Panc1 (cell line): ENCODE measurements at regions not wholly inside any gene's neighbourhood (a gene's known extent, or its start where the extent isn't known, plus 50 kb on each side); places are given as distances from the start of the nearest gene placed in this dataset.

Source experiments
- ATAC-seq: fragments of 200-7000 bp; cut with Tn5 transposase; 2 replicates; pipeline ENCODE4 v1.9.1; 2020; ENCODE audit warnings: mild to moderate bottlenecking, moderate library complexity
- BruUV-seq: library from RNA; stranded (reverse); fragments of 400-500 nt; replicated peaks from 2 replicates; lab custom pipeline; 2021; lab: Mats Ljungman, UMichigan
- CTCF ChIA-PET: fragments of 300-600 bp; sonication (Branson Sonifier 250); formaldehyde crosslinking; loops from one replicate; lab custom pipeline; 2022; ENCODE audit warnings: antibody characterized with exemption; lab: Charles Lee
- POLR2A ChIA-PET: fragments of 300-600 bp; sonication (Branson Sonifier 250); formaldehyde crosslinking; loops from one replicate; lab custom pipeline; 2022; ENCODE audit warnings: antibody characterized with exemption; lab: Charles Lee
- DNase-seq: peaks from one replicate; pipeline ENCODE4 v3.0.0-alpha.2; 2010; ENCODE audit warnings: low read depth, low spot score
- H3K27ac ChIP-seq: 2 replicates; pipeline ENCODE4 v1.5.1; 2011; ENCODE audit warnings: mild to moderate bottlenecking, low read length, inconsistent platforms
- H3K27me3 ChIP-seq: fragments of 200-500 bp; sonication (Bioruptor generic); 2 replicates; pipeline ENCODE4 v1.6.0; 2014; ENCODE audit warnings: low read length, inconsistent platforms; ENCODE audit not compliant: control insufficient read depth, insufficient read depth
- H3K36me3 ChIP-seq: fragments of 200-500 bp; sonication (Bioruptor generic); 2 replicates; pipeline ENCODE4 v1.5.1; 2014; ENCODE audit warnings: inconsistent platforms, mild to moderate bottlenecking, low read length, moderate library complexity; ENCODE audit not compliant: control insufficient read depth, insufficient read depth
- H3K4me1 ChIP-seq: 2 replicates; pipeline ENCODE4 v1.5.1; 2011; ENCODE audit warnings: inconsistent platforms, mild to moderate bottlenecking, low read length, moderate library complexity; ENCODE audit not compliant: control insufficient read depth, insufficient read depth
- H3K4me3 ChIP-seq, 2 experiments: 2 replicates each; pipeline ENCODE4 v1.5.1; 2011 to 2012; ENCODE audit warnings: low read depth in 2 of 2, low read length in 2 of 2, mild to moderate bottlenecking in 2 of 2, inconsistent platforms in 1 of 2, moderate library complexity in 1 of 2
- H3K9me3 ChIP-seq: fragments of 200-500 bp; sonication (Bioruptor generic); 2 replicates; pipeline ENCODE4 v1.5.1; 2014; ENCODE audit warnings: low read depth, mild to moderate bottlenecking, inconsistent platforms, low read length, moderate library complexity; ENCODE audit not compliant: control insufficient read depth, insufficient read depth
- CTCF ChIP-seq: fragments of 450-650 bp; IDR thresholded peaks from 2 replicates; pipeline ENCODE4 v1.5.1; 2017; ENCODE audit warnings: mild to moderate bottlenecking
- POLR2AphosphoS5 ChIP-seq: IDR thresholded peaks from 2 replicates; pipeline ENCODE4 v1.6.1; 2012; ENCODE audit warnings: mild to moderate bottlenecking, low read depth, low read length, moderate library complexity
- SIN3A ChIP-seq: IDR thresholded peaks from 2 replicates; pipeline ENCODE4 v1.6.1; 2012; ENCODE audit warnings: low read depth, mild to moderate bottlenecking, low read length, moderate library complexity, borderline replicate concordance; ENCODE audit not compliant: insufficient read depth
- TCF7L2 ChIP-seq: IDR thresholded peaks from 2 replicates; pipeline ENCODE4 v1.6.1; 2011; ENCODE audit warnings: mild to moderate bottlenecking, low read depth, low read length, inconsistent platforms
- in situ Hi-C: cut with HindIII; loops from 2 replicates; pipeline ENCODE4 v1.10.0; 2016; ENCODE audit warnings: low sequenced_read_pairs, low pct_unique_long_range_greater_than_20kb
- intact Hi-C: fragments of 100-400 bp; cut with micrococcal nuclease; formaldehyde crosslinking; loops from one replicate; pipeline ENCODE4 v1.10.0; 2022; ENCODE audit not compliant: unreplicated experiment
- TF ChIP-seq, protein P1 (sequence below), 2 experiments: IDR thresholded peaks; 2 replicates each; pipeline ENCODE4 v1.6.1; 2011 to 2012; ENCODE audit warnings: low read depth in 2 of 2, control low read depth in 1 of 2, low read length in 1 of 2, mild to moderate bottlenecking in 1 of 2, moderate library complexity in 1 of 2; ENCODE audit not compliant: insufficient read depth in 1 of 2

DNA sequence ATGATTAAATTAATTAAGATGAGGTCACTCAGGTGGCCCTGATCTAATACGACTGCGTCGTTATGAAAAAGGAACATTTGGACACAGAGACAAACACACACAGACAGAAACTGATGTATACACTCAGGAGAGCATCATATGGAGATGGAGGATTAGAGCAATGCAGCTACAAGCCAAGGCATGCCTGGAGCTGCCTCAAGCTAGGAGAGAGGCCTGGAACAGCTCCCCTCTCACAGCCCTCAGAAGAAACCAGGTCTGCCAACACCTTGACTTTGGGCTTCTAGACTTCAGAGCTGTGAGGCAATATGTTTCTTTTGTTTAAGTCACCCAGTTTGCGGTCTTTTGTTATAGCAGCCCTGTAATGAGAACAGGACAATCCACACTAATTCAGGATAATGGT is 318.9 kb downstream of the HS3ST3B1 start:
- H3K27ac ChIP-seq: no peak overlapping the region
- BruUV-seq: no TSS peak
- ChIA-PET CTCF (no interaction called here), POLR2A (no interaction called here)
- H3K27me3 ChIP-seq: no peaks in the 10 kb centered on the region
- DNase-seq (no peak), ATAC-seq (no peak)
- TF ChIP-seq SIN3A (no peak), POLR2AphosphoS5 (no peak), TCF7L2 (no peak), CTCF (no peak)
- TF ChIP-seq, protein P1, sequence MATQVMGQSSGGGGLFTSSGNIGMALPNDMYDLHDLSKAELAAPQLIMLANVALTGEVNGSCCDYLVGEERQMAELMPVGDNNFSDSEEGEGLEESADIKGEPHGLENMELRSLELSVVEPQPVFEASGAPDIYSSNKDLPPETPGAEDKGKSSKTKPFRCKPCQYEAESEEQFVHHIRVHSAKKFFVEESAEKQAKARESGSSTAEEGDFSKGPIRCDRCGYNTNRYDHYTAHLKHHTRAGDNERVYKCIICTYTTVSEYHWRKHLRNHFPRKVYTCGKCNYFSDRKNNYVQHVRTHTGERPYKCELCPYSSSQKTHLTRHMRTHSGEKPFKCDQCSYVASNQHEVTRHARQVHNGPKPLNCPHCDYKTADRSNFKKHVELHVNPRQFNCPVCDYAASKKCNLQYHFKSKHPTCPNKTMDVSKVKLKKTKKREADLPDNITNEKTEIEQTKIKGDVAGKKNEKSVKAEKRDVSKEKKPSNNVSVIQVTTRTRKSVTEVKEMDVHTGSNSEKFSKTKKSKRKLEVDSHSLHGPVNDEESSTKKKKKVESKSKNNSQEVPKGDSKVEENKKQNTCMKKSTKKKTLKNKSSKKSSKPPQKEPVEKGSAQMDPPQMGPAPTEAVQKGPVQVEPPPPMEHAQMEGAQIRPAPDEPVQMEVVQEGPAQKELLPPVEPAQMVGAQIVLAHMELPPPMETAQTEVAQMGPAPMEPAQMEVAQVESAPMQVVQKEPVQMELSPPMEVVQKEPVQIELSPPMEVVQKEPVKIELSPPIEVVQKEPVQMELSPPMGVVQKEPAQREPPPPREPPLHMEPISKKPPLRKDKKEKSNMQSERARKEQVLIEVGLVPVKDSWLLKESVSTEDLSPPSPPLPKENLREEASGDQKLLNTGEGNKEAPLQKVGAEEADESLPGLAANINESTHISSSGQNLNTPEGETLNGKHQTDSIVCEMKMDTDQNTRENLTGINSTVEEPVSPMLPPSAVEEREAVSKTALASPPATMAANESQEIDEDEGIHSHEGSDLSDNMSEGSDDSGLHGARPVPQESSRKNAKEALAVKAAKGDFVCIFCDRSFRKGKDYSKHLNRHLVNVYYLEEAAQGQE (IDR thresholded peaks at IDR 0.05; ENCODE audit: insufficient read depth in 1 of 2, low read depth in 2 of 2, low read length in 1 of 2): no peak
- H3K4me1 ChIP-seq: no peaks in the 10 kb centered on the region
- in situ Hi-C loops: no loop called here
- no peaks in the 10 kb centered on the region for H3K36me3 ChIP-seq
- H3K4me3 ChIP-seq: no peak overlapping the region
- H3K9me3 ChIP-seq: no peaks in the 10 kb centered on the region
- intact Hi-C loops: no loop called here

GRCh38 chr17:14616528-14616927 is 315.6 kb downstream of the HS3ST3B1 start:
- ChIA-PET POLR2A (no interaction called here), CTCF (no interaction called here)
- no peaks in the 10 kb centered on the region for H3K36me3 ChIP-seq
- intact Hi-C loops: no loop called here
- no peak overlapping the region for H3K4me3 ChIP-seq
- no peak for ATAC-seq
- no peaks in the 10 kb centered on the region for H3K4me1 ChIP-seq
- H3K9me3 ChIP-seq: no peaks in the 10 kb centered on the region
- in situ Hi-C loops: no loop called here
- TF ChIP-seq CTCF: no peak
- no peak for TF ChIP-seq TCF7L2
- TF ChIP-seq POLR2AphosphoS5: no peak
- TF ChIP-seq SIN3A: no peak
- TF ChIP-seq, protein P1 (IDR thresholded peaks at IDR 0.05; ENCODE audit: insufficient read depth in 1 of 2, low read depth in 2 of 2, low read length in 1 of 2): no peak
- DNase-seq: no peak
- H3K27me3 ChIP-seq: no peaks in the 10 kb centered on the region
- H3K27ac ChIP-seq: no peak overlapping the region
- BruUV-seq: no TSS peak
